Fibroblast of skin of right biceps (primary cell): ENCODE measurements at regions not wholly inside any gene's neighbourhood (a gene's known extent, or its start where the extent isn't known, plus 50 kb on each side); places are given as distances from the start of the nearest gene placed in this dataset.
A peak's percentile ranks its signal among the peaks of the same experiment; 100 is the strongest.

Experiments used
- DNase-seq: peaks from one replicate; pipeline ENCODE4 v3.0.0-alpha.2; 2013

- DNase-seq = no peak
These were observed 249.9 kb upstream of the GATB start for GRCh38 chr4:152010710-152011079.

GRCh38 chr4:152009983-152010709 is 249.3 kb upstream of the GATB start:
- no peak for DNase-seq

- DNase-seq = no peak
These were observed 248.3 kb upstream of the GATB start for GRCh38 chr4:152009031-152009670.

GRCh38 chr4:152007111-152007510 is 246.3 kb upstream of the GATB start:
- DNase-seq = no peak

GRCh38 chr4:152004801-152005200 is 244.0 kb upstream of the GATB start:
- DNase-seq = no peak

GRCh38 chr4:152000518-152000917 is 239.7 kb upstream of the GATB start:
- DNase-seq = no peak

- no peak for DNase-seq
These were observed 237.9 kb upstream of the GATB start for GRCh38 chr4:151998723-151999122.

- no peak for DNase-seq
These were observed 236.7 kb upstream of the GATB start for GRCh38 chr4:151997461-151997860.

GRCh38 chr4:151994429-151994828 is 233.6 kb upstream of the GATB start:
- DNase-seq = no peak

- DNase-seq = no peak
These were observed 232.7 kb upstream of the GATB start for GRCh38 chr4:151993521-151993920.

GRCh38 chr4:151992332-151993154 is 231.7 kb upstream of the GATB start:
- no peak for DNase-seq

GRCh38 chr4:151991884-151992167 is 231.0 kb upstream of the GATB start:
- no peak for DNase-seq

GRCh38 chr4:151991001-151991883 is 230.4 kb upstream of the GATB start:
- DNase-seq = no peak

- DNase-seq = peak; percentile 83
These were observed 229.4 kb upstream of the GATB start for GRCh38 chr4:151990201-151990600.

- no peak for DNase-seq
These were observed 227.8 kb upstream of the GATB start for GRCh38 chr4:151988591-151988990.

- no peak for DNase-seq
These were observed 226.8 kb upstream of the GATB start for GRCh38 chr4:151987606-151988005.

GRCh38 chr4:151983854-151984253 is 223.0 kb upstream of the GATB start:
- no peak for DNase-seq

GRCh38 chr4:151979819-151980218 is 219.0 kb upstream of the GATB start:
- DNase-seq = no peak

GRCh38 chr4:151968643-151969042 is 207.8 kb upstream of the GATB start:
- DNase-seq = no peak

GRCh38 chr4:151967074-151967473 is 206.3 kb upstream of the GATB start:
- DNase-seq = no peak

- no peak for DNase-seq
These were observed 201.5 kb upstream of the GATB start for GRCh38 chr4:151962138-151962823.

GRCh38 chr4:151961456-151961855 is 200.6 kb upstream of the GATB start:
- DNase-seq = no peak
